ENCODE measurements at regions not wholly inside any gene's neighbourhood (a gene's known extent, or its start where the extent isn't known, plus 50 kb on each side); places are given as distances from the start of the nearest gene placed in this dataset.
"Not testable (repeated sequence)": the region's sequence is repeated elsewhere in the genome, so short reads cannot be mapped to it uniquely, and the experiment has no call there.

DNA sequence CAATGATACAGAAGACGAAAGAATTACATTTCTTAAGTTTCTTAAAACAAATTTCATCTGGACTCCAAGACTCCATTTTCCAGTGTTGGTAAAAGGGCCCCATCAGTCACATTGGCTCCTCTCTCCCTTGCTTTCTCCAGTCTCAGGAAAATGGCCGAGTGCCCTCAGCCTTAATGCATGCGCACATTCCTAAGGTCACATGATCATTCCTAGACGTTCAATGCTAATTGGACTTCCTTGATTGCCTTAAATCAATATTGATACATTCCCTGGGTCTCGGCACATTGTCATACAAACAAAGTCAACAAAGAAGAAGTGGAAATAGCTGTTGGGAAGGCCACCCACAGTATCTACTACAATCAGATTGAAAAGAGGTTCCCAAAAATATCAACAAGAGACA is 413.6 kb upstream of the GRAMD2B start:
- Mint-ChIP-seq H3K9me3 (peaks cover 3 to 17% (median 8%) of the 10 kb centered on the region in 6 donors), H3K27ac (no peak overlapping the region), H3K27me3 (ENCODE audit: low read depth in 3 of 3) (peaks cover 0 to 2% (median 0%) of the 10 kb centered on the region in 3 donors), H3K36me3 (no peaks in the 10 kb centered on the region), H3K4me1 (no peaks in the 10 kb centered on the region), H3K4me3 (no peak overlapping the region)
- DNase-seq, result no peak

DNA sequence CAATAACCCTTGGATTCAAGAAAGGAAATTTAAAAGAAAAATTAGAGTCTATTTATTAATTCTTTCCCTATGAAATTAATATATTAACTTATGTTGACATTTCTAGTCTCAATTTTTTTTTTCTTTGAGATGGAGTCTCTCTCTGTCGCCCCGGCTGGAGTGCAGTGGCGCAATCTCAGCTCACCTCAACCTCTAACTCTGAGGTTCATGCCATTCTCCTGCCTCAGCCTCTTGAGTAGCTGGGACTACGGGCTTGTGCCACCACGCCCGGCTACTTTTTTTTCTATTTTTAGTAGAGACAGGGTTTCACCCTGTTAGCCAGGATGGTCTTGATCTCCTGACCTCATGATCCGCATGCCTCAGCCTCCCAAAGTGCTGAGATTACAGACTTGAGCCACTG is 411.7 kb upstream of the GRAMD2B start:
- H3K4me1 Mint-ChIP-seq; H3K4me3 Mint-ChIP-seq; DNase-seq; H3K36me3 Mint-ChIP-seq; H3K27me3 Mint-ChIP-seq (ENCODE audit: low read depth in 3 of 3); H3K27ac Mint-ChIP-seq: not testable (repeated sequence)
- peaks cover 3 to 24% (median 12%) of the 10 kb centered on the region in 6 donors for H3K9me3 Mint-ChIP-seq

- H3K27me3 Mint-ChIP-seq (ENCODE audit: low read depth in 3 of 3), result peaks cover 0 to 1% (median 0%) of the 10 kb centered on the region in 3 donors
- no peaks in the 10 kb centered on the region for H3K4me1 Mint-ChIP-seq
- peaks cover 3 to 28% (median 9%) of the 10 kb centered on the region in 6 donors for H3K9me3 Mint-ChIP-seq
- no peak overlapping the region for H3K4me3 Mint-ChIP-seq
- H3K36me3 Mint-ChIP-seq, result no peaks in the 10 kb centered on the region
- no peak overlapping the region for H3K27ac Mint-ChIP-seq
- no peak for DNase-seq
These were observed 408.5 kb upstream of the GRAMD2B start for GRCh38 chr5:126014676-126015075.

- Mint-ChIP-seq H3K4me1 (no peaks in the 10 kb centered on the region), H3K27me3 (ENCODE audit: low read depth in 3 of 3) (peaks cover 0 to 1% (median 0%) of the 10 kb centered on the region in 3 donors), H3K4me3 (no peak overlapping the region), H3K27ac (no peak overlapping the region), H3K36me3 (no peaks in the 10 kb centered on the region), H3K9me3 (peaks cover 3 to 28% (median 10%) of the 10 kb centered on the region in 6 donors)
- no peak for DNase-seq
These were observed 407.7 kb upstream of the GRAMD2B start for GRCh38 chr5:126015235-126016181.

DNA sequence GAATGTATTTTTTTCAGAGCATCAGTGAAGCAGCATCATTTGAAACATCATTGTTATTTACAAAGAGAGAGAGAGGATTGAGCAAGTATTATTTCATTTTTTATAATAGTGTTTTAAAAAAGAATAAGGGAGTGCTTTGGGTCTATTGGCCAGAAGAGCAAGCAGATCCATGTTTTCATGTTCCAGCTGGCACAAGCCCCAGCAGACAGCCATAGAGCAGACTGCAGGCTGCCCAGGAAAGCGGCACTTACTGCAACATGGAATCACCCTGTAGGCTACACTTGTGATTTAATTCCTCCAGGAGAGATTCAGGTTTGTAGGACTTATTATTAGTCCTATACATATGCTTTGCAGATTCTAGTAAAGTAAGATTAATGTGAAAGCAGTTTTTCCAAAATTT is 407.0 kb upstream of the GRAMD2B start:
- no peaks in the 10 kb centered on the region for H3K4me1 Mint-ChIP-seq
- H3K27ac Mint-ChIP-seq, result no peak overlapping the region
- H3K27me3 Mint-ChIP-seq (ENCODE audit: low read depth in 3 of 3), result peaks cover 0 to 1% (median 0%) of the 10 kb centered on the region in 3 donors
- DNase-seq, result no peak
- H3K4me3 Mint-ChIP-seq, result no peak overlapping the region
- peaks cover 5 to 34% (median 11%) of the 10 kb centered on the region in 6 donors for H3K9me3 Mint-ChIP-seq
- no peaks in the 10 kb centered on the region for H3K36me3 Mint-ChIP-seq

DNA sequence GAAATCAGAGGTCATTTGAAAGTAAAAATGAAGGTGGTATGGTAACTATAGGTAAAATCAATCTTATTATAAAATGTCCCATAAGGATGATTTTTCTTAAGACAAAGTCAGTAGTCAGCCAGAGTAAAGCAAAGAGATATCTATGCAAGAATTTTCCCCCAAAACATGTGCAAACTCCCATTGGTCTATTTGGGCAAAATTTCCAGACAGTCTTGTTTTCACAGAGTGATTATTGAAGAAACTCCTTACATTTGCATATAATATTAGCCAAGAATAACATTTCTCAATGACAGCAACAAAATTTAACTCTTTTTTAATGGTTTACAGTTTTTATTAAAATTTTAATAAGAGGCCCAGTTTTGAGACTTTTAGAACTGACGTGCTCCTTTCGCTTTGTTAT is 406.1 kb upstream of the GRAMD2B start:
- Mint-ChIP-seq H3K4me1 (no peaks in the 10 kb centered on the region), H3K9me3 (peaks cover 6 to 40% (median 13%) of the 10 kb centered on the region in 6 donors), H3K4me3 (no peak overlapping the region), H3K27me3 (ENCODE audit: low read depth in 3 of 3) (peaks cover 0 to 2% (median 1%) of the 10 kb centered on the region in 3 donors), H3K36me3 (no peaks in the 10 kb centered on the region), H3K27ac (no peak overlapping the region)
- DNase-seq, result no peak

GRCh38 chr5:126020770-126021169 is 402.4 kb upstream of the GRAMD2B start:
- H3K9me3 Mint-ChIP-seq, result peaks cover 4 to 22% (median 7%) of the 10 kb centered on the region in 6 donors
- H3K27ac Mint-ChIP-seq, result no peak overlapping the region
- DNase-seq, result no peak
- H3K4me1 Mint-ChIP-seq, result no peaks in the 10 kb centered on the region
- no peak overlapping the region for H3K4me3 Mint-ChIP-seq
- H3K36me3 Mint-ChIP-seq, result no peaks in the 10 kb centered on the region
- peaks cover 0 to 2% (median 1%) of the 10 kb centered on the region in 3 donors for H3K27me3 Mint-ChIP-seq (ENCODE audit: low read depth in 3 of 3)

DNA sequence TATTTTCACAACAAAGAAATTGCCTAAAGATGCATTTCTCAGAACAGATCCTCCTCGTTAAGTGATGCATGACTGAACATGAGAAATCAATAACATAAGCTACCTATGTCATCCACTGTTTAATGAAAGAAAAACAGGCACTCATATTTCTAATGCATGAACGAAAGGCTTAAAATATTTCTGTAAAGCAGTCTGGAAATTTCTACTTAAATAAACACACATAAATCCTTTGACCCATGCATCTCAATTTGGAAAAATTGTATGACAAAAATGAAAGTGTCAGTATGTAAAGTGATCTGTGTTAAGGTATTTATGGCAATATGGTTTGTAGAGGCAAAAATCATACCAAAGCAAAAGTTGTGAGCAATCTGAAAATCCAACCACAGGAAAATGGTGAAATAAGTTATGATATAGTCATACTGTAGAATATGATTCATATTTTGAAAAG is 399.2 kb upstream of the GRAMD2B start:
- Mint-ChIP-seq H3K36me3 (no peaks in the 10 kb centered on the region), H3K9me3 (peaks cover 15 to 45% (median 22%) of the 10 kb centered on the region in 6 donors), H3K4me1 (no peaks in the 10 kb centered on the region), H3K4me3 (no peak overlapping the region), H3K27ac (no peak overlapping the region), H3K27me3 (ENCODE audit: low read depth in 3 of 3) (peaks cover 0 to 4% (median 0%) of the 10 kb centered on the region in 3 donors)
- DNase-seq, result no peak

DNA sequence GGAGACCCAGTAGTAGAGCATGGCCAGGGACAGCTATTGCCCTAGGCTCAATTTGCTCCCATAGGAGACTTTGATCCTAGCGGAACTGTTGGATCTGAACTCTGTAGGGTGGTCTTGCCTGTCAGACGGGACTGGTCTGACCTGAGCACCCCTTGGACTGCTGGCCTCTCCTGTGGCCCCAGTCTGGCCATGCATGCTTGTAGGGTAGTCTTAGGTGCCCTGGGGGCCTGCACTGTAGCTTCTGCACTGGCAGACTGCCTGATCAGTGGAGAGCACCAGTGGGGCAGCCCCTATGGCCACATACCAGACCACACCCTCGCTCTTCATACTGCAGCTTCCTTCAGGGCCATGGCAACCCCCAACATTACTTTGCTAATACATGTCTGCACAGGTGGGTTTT is 396.1 kb upstream of the GRAMD2B start:
- no peaks in the 10 kb centered on the region for H3K36me3 Mint-ChIP-seq
- no peak overlapping the region for H3K4me3 Mint-ChIP-seq
- H3K4me1 Mint-ChIP-seq, result no peaks in the 10 kb centered on the region
- peaks cover 0 to 2% (median 0%) of the 10 kb centered on the region in 3 donors for H3K27me3 Mint-ChIP-seq (ENCODE audit: low read depth in 3 of 3)
- H3K9me3 Mint-ChIP-seq, result peaks cover 15 to 48% (median 30%) of the 10 kb centered on the region in 6 donors
- no peak overlapping the region for H3K27ac Mint-ChIP-seq
- DNase-seq, result no peak

- H3K36me3 Mint-ChIP-seq, result no peaks in the 10 kb centered on the region
- no peak overlapping the region for H3K27ac Mint-ChIP-seq
These were observed 395.6 kb upstream of the GRAMD2B start for GRCh38 chr5:126027652-126028051.

GRCh38 chr5:126028336-126028735 is 394.9 kb upstream of the GRAMD2B start:
- H3K9me3 Mint-ChIP-seq, result peaks cover 14 to 46% (median 30%) of the 10 kb centered on the region in 6 donors
- peaks cover 0 to 2% (median 0%) of the 10 kb centered on the region in 3 donors for H3K27me3 Mint-ChIP-seq (ENCODE audit: low read depth in 3 of 3)
- H3K4me3 Mint-ChIP-seq, result no peak overlapping the region
- no peaks in the 10 kb centered on the region for H3K36me3 Mint-ChIP-seq
- no peak for DNase-seq
- H3K27ac Mint-ChIP-seq, result no peak overlapping the region
- H3K4me1 Mint-ChIP-seq, result no peaks in the 10 kb centered on the region

More at GRCh38 chr5:126027652-126028051, 395.6 kb upstream of the GRAMD2B start:
- DNase-seq, result no peak
- Mint-ChIP-seq H3K27me3 (ENCODE audit: low read depth in 3 of 3) (peaks cover 0 to 2% (median 0%) of the 10 kb centered on the region in 3 donors), H3K9me3 (peaks cover 14 to 46% (median 30%) of the 10 kb centered on the region in 6 donors), H3K4me1 (no peaks in the 10 kb centered on the region), H3K4me3 (no peak overlapping the region)

DNA sequence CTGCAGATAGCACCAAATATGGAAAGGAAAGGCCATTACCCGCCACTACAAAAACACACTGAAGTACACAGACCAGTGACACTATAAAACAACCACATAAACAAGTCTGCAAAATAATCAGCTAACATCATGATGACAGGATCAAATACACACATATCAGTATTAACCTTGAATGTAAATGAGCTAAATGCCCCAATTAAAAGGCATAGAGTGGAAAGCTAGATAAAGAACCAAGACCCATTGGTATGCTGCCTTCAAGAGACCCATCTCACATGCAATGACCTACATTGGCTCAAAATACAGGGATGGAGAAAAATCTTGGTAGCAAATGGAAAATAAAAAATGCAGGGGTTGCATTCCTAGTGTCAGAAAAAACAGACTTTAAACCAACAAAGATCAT is 393.9 kb upstream of the GRAMD2B start:
- H3K4me1 Mint-ChIP-seq; H3K36me3 Mint-ChIP-seq; H3K4me3 Mint-ChIP-seq; DNase-seq; H3K27ac Mint-ChIP-seq; H3K27me3 Mint-ChIP-seq (ENCODE audit: low read depth in 3 of 3): not testable (repeated sequence)
- peaks cover 14 to 46% (median 29%) of the 10 kb centered on the region in 6 donors for H3K9me3 Mint-ChIP-seq

DNA sequence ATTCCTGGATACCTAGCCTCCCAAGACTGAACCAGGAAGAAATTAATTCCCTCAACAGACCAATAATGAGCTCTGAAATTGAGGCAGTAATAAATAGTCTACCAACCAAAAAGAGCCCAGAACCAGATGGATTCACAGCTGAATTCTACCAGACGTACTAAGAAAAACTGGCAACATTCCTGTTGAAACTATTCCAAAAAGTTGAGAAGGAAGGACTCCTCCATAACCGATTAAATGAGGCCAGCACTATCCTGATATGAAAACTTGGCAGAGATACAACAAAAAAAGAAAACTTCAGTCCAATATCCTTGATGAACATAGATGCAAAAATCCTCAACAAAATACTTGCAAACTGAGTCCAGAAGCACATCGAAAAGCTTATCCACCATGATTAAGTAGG is 392.5 kb upstream of the GRAMD2B start:
- no peak overlapping the region for H3K4me3 Mint-ChIP-seq
- no peak for DNase-seq
- no peaks in the 10 kb centered on the region for H3K4me1 Mint-ChIP-seq
- peaks cover 0 to 2% (median 0%) of the 10 kb centered on the region in 3 donors for H3K27me3 Mint-ChIP-seq (ENCODE audit: low read depth in 3 of 3)
- H3K9me3 Mint-ChIP-seq, result peaks cover 10 to 44% (median 29%) of the 10 kb centered on the region in 6 donors
- H3K36me3 Mint-ChIP-seq, result no peaks in the 10 kb centered on the region
- H3K27ac Mint-ChIP-seq, result no peak overlapping the region

GRCh38 chr5:126031989-126032716 is 391.1 kb upstream of the GRAMD2B start:
- no peak overlapping the region for H3K4me3 Mint-ChIP-seq
- peaks cover 6 to 36% (median 29%) of the 10 kb centered on the region in 6 donors for H3K9me3 Mint-ChIP-seq
- no peak overlapping the region for H3K27ac Mint-ChIP-seq
- no peaks in the 10 kb centered on the region for H3K4me1 Mint-ChIP-seq
- no peaks in the 10 kb centered on the region for H3K36me3 Mint-ChIP-seq
- no peak for DNase-seq
- H3K27me3 Mint-ChIP-seq (ENCODE audit: low read depth in 3 of 3), result no peaks in the 10 kb centered on the region
